ENCODE measurements at regions not wholly inside any gene's neighbourhood (a gene's known extent, or its start where the extent isn't known, plus 50 kb on each side); places are given as distances from the start of the nearest gene placed in this dataset.
"Not testable (repeated sequence)": the region's sequence is repeated elsewhere in the genome, so short reads cannot be mapped to it uniquely, and the experiment has no call there.

- no peak for DNase-seq
Measured at GRCh38 chr6:37078814-37079213, 73.4 kb downstream of the FGD2 start.

GRCh38 chr6:37081042-37081607 lies 75.7 kb downstream of the FGD2 start:
- DNase-seq, result no peak

DNA sequence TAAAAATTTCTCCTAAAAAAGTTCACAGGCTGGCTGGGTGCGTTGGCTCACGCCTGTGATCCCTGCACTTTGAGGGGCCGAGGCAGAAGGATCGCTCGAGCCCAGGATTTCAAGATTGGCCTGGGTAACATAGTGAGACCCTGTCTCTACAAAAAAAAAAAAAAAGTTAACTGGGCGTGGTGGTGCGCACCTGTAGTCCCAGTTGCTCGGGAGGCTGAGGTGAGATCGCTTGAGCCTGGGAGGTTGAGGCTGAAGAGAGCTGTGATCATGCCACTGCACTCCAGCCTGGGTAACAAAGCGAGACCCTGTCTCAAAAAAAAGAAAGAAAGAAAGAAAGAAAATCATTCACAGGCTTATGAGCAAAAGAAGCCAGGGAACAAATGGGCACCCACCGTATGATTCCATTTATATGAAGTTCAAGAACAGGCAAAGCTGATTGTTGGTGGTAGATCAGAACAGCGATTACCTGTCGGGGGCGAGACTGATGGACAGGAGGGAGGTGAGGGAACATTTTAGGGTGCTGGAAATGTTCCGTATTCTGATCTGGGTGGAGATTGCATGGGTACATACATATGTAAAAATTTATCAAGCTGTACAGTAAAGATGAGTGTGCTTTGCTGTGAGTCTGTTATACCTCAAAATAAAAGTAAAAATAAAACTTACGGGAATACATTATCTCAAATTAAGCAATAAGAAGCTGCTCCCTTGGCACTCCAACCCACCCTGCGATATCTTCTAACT lies 77.1 kb downstream of the FGD2 start:
- no peak for DNase-seq

DNA sequence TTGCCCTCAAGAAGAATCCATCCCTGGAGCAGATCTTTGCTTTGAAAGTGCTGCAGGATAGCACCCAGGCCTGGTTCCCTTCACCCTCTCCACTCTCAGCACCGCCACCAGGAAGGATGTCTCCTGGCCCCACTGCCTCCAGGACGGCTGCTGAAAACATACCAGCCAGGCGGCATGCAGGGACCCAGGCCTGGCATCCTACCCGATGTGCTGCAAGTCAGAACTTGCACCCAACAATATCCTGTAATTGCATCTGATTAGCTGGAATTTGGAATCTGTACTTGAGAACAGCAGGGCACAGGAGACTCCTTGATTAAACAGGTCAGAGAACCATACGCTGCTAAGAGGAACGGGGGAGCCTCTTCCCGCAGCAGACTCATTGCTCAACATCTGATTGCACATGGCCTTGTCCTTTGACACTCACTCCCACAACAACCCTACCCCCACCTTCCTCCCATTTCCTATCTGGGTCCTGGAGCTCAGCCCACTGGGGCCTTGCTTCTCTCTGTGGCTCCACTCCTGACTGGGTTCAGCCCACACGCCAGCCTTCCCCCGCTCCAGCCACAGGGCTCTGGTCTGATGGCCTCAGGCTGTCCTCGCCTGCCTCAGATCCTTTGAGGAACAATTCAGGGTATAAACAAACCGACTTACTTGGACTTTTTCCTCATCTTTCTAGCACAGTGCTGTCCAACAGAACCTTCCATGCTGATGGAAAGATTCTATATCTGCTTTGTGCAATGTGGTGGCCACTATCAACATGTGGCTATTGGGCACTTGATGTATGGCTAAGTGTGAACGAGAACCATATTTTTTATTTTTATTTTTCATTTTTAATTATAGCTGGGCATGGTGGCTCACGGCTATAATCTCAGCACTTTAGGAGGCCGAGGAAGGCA lies 78.0 kb downstream of the FGD2 start:
- peak; percentile 51 for DNase-seq

- not testable (repeated sequence) for DNase-seq
Measured at GRCh38 chr6:37084665-37085064, 79.2 kb downstream of the FGD2 start.

DNA sequence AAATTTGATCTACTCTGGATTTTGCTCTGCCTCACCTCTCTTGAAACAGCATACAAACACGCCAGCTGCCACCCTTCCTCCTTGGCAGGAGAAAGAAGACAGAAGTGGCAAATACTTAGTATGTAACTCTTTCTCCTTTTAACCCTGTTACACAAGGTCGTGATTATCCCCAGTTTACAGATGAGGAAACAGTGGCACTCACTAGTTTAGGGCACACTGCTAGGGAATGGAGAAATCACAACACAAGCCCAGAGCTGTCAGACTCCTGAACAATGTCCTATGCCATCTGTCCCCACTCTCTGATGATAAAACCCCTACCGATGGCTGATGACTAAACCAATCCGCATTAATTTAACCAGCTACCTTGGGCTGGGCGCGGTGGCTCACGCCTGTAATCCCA lies 79.7 kb downstream of the FGD2 start:
- DNase-seq, result no peak

GRCh38 chr6:37088897-37089296 lies 81.1 kb upstream of the PIM1 start:
- DNase-seq, result no peak

GRCh38 chr6:37089783-37090182 lies 80.2 kb upstream of the PIM1 start:
- no peak for DNase-seq

GRCh38 chr6:37091104-37091503 lies 78.8 kb upstream of the PIM1 start:
- not testable (repeated sequence) for DNase-seq

DNA sequence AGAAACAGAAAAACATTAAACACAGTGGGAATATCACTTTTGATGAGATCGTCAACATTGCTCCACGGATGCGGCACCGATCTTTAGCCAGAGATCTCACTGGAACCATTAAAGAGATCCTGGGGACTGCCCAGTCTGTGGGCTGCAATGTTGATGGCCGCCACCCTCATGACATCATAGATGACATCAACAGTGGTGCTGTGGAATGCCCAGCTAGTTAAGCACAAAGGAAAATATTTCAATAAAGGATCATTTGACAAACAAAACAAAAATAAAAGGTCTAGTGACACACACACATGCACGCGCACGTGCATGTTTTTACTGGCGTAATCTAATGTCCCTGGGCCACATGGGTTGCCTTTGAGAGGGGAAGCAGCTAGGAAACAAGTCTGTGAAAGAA lies 78.4 kb upstream of the PIM1 start:
- not testable (repeated sequence) for DNase-seq

GRCh38 chr6:37092923-37093727 lies 76.8 kb upstream of the PIM1 start:
- DNase-seq, result no peak

GRCh38 chr6:37093728-37094069 lies 76.3 kb upstream of the PIM1 start:
- no peak for DNase-seq

DNA sequence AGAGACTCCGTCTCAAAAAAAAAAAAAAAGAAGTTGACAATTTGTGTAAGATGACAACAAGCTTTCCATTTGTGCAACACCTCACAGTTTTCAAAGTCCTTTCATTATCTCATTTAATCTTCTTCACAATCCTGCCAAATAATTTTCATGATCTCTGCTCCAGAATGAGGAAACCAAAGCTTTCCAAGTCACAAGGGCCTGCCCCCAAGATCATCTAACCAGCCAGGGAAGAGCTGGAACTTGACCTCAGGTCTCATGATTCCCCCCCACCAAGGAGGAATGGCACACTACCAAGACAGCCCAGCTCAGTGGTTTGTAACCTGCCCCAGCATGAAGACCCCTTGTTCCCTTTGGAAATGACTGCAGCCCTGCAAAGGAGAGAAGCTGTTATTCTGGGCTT lies 74.0 kb upstream of the PIM1 start:
- DNase-seq, result no peak

DNA sequence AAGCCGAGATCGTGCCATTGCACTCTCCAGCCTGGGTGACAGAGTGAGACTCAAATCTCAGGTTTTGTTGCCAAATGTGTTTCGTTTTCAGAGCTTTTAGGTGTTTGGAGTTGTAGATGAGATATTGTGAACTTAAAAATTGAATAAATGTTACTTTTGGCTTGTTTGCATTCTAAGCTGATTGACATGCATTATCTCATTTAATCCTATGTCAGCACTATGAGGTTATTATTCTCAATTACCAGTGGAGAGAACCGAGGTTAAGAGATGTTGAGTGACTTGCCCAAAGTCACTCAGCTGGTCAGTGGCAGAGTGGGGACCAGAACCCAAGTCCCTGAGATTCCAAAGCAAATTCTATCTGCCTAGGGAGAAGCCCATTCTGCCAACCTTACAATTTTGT lies 72.6 kb upstream of the PIM1 start:
- DNase-seq, result no peak

DNA sequence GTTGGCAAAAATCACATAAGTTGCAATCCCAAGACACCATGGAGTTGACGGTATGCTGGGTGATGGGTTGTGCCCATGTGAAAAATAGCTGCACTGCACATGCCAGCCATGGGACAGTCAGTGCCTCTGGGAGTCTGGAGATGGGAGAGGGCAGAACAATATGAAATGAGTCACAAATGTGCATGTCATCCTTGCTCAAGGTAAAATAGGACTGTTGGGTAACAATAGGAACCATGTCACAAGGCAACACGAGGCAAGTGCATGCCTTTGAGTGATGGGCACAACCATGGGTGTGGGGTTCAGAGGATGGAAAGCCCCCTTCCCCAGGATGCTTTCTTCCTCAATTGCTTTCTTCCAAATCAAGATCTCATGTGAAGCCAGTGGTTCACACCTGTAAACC lies 70.5 kb upstream of the PIM1 start:
- no peak for DNase-seq

DNA sequence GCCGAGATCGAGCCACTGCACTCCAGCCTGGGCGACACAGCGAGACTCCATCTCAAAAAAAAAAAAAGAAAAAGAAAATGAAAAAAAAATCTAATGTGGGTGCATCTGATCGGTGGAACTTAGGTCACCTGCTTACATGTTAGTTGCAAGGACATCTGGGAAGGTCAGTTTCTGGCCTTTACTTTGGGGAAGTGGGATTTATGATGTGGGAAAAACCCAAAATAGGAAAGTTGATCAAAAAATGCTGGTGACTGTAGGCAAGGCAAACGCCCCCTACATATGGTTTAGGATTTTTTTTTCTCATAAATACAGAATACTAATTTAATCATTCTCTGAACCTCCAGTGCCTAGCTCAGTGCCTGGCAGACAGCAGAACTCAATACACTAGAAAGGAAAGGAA lies 69.2 kb upstream of the PIM1 start:
- DNase-seq, result no peak

DNA sequence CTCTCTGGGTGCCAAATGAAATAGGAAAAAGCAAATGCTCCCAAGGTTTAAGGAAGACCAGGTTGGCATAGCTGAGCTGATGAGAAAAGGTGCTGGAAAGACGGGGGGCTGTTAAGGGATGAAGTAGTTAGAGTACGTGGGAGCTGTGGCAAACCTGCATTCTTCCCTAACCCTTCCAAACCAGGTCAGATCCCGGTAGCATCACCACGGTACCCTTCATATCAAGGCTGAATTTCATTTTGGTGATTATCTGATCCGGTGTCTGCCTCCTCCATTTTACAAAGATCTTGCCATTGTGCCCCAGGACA lies 68.0 kb upstream of the PIM1 start:
- DNase-seq, result no peak

DNA sequence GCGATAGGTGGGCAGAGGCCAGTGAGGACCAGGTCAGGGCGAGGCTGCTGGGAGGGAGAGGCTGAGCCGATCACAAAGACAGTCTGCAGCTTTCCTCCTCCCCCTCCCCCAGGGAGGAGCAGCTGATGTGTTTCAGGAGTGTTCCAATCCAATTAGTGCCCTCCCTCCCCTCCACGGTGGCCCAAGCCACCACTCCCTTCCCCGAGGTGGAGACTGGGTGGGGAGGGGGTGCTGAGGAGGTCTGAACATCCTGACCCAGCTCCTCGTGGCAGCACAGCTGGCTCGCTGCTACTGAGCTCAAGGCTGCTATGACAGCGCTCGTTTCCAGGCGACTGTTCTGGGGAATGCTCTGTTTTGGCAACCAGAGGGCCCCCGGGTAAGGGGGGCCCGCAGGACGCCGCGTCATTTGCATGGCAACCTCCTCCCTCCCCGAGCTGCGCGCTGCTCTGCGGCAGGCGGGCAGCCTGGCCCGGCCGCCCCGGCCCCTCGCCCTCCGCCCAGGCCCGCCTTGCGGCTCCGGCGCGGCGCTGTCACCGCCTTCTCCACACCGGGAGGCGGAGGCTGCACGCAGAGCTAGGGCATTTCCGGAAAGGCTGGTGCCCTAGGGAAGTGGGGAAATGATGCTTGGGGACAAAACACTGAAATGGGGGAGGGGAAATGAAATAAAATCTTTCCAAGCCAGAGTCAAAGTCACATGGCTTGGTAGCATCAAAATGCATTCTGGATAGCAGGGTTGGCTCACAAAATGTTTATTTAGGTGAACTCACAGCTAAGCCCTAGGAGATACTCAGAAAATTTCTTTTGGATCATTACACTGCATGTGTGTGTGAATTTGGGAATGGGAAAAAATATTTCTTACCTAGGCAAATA lies 67.4 kb upstream of the PIM1 start:
- DNase-seq, result peak; percentile 84

GRCh38 chr6:37103169-37104039 lies 66.5 kb upstream of the PIM1 start:
- DNase-seq, result peak; percentile 67

DNA sequence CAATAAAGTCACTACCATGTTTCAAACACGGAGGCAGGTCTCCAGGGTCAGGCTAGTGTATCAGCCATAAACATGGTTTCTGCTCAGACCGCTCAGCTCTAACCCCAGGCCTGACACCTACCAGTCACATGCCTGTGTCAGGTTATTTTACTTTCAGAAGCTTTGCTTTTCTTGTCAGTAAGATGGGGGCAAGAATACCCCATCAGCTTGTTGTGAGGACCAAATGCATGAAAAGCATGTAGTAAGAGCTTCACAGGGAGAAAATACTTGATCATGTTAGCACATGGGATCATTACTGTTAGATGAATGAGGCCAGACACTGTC lies 65.2 kb upstream of the PIM1 start:
- DNase-seq, result no peak

Data from NCI-H1436 (cell line).